ELF-1 (cell line): ENCODE measurements at regions not wholly inside any gene's neighbourhood (a gene's known extent, or its start where the extent isn't known, plus 50 kb on each side); places are given as distances from the start of the nearest gene placed in this dataset.
"Not testable (repeated sequence)": the region's sequence is repeated elsewhere in the genome, so short reads cannot be mapped to it uniquely, and the experiment has no call there.

ENCODE experiments used
- DNase-seq: peaks from one replicate; pipeline ENCODE4 v3.0.0-alpha.2; 2016; ENCODE audit warnings: low read depth, low spot score

DNA sequence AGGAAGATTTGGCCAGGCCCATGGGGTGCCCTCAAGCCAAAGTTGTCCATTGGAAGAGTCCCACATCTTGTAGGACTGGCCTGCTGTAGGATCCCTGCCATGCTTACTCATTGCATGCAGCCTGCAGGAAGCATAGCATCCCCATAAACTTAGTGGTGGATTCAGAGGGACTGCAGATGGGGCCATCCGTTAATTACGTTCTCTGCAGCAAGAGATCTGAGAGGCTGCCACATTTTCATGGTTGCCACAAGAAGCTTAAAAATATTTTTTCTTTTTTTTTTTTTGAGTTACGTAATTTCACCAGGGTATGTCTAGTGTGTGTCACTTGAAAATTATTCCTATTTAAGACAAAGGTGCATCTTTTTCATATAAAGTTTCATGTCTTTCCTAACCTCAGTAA, 329.7 kb upstream of the USP24 start:
- DNase-seq = no peak

DNA sequence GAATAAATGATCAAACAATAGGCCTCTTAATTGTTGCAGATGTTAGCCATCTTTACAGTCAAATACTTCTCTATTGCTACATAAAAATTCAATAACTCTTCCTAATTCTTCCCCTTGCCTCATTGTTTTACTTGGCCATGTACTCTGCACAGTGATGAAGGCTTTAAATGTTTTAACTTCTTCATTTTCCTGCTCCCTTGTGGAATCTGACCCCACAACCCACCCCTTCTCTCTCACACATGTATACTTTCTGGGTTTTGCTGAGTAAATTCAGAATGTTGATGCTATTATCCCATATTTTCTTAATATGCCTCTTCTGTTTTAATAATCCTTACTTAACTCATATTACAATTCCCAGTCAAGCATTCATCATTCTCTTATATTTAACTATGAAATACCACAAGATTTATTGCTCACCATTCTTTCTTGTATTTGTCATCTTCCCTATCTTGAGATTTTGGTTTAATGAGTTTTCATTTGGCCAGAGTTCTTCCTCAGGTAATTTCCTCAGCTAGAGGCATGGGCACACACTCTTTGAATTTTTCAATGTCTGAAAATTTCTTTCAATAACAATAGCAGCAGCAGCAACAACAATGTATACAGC, 327.8 kb upstream of the USP24 start:
- no peak for DNase-seq

DNA sequence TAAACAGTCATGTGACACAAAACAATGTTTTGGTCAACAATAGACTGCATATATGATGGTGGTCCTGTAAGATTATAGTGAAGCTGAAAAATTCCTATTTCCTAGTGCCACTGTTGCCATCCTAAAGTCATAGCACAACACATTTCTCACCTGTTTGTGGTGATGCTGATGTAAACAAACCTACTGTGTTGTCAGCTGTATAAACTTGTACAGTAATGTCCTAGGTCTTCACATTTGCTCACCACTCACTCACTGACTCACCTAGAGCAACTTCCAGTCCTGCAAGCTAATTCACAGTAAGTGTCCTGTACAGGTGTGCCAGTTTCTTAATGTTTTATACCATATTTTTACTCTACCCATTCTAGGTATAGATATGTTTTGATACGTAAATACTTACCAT, 326.1 kb upstream of the USP24 start:
- no peak for DNase-seq

DNA sequence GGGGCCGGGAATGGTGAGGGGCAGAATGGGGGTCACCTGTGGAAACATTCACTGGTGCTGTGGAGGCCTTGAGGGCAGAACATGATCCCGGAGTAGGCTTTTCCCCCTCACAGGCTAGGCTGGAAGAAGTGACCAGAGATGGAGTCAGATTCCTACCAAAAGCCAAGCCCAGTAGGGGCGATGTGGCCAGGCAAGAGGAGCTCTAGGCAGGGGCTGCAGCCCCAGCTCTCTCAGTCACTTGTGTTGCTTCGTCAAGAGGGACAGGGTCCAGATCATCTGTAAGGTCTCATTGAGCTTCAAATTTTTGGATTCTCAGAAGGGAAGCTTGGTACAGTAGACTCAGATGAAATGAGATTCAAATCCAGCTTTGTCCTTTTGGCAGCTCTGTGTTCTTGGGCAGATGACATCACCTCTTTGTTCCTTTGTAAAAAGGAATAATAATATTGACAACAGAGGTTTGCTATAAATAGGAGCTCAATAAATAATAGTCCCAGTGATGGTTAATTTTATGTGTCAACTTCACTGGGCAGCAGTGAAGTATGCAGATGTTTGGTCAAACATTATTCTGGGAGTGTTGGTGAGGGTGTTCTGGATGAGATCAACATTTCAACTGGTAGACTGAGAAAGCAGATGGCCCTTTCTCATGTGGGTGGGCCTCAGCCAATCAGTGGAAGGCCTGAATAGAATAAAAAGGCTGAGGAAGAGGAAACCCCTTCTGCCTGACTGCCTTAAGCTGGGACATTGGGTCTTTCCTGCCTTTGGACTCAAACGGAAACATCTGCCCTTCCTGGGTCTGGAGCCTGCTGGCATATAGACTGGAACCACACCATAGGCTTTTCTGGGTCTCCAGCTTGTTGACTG, 324.7 kb upstream of the USP24 start:
- DNase-seq = no peak

DNA sequence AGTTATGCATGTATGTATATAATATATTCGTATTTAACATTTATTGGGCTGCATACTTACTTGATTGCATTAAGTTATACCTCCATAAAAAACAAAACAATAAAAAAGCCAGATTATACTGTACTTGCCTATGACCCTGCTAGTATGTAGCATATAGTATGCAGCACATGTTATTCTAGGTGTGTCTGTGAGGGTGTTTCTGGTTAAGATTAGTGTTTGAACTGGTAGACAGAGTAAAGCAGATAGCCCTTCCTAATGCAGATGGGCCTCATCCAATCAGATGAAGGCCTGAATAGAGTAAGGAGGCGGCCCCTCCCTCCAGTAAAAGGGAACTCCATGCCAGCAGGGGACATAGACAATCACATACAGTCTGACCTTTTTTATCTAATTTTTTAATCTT, 323.3 kb upstream of the USP24 start:
- no peak for DNase-seq

DNA sequence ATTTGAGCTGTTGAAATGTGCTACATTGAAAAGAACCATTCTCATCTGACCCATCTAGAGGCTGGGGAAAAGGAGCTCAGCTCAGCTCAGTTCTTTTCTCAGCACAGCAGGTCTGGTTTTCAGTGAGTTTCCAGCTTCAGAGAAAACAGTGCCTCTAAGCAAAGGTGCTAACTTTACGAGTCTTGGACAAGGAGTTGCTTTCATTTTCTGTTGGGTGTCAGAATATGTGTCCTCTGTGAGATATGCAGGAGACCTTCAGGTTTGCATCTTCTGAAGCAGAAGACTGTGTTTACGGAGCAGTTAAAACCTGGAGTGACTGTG, 321.3 kb upstream of the USP24 start:
- DNase-seq = no peak

DNA sequence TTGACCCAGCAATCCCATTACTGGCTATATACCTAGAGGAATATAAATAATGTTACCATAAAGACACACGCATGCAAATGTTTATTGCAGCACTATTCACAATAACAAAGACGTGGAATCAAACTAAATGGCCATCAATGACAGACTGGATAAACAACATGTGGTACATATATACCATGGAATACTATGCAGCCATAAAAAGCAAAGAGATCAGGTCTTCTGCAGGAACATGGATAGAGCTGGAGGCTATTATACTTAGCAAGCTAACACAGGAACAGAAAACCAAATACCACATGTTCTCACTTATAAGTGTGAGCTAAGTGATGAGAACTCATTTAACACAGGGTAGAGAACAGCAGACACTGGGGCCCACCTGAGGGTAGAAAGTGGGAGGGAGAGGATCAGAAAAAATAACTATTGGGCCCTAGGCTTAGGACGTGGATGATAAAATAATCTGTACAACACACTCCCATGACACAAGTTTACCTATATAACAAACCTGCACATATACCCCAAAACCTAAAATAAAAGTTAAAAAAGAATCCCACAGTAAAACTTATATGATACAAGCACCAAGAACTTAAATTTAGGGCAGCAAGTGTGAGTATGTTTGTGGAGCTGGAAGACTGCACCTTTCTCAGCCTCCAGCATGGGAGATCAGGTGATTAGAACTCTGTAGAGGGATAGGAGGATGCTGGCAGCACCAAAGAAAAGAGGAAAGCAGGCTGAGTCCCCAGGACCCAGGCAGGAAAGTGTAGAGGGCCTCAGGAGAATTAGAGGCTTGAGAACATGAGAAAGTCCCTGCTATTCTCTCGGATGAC, 320.8 kb upstream of the USP24 start:
- DNase-seq = no peak

DNA sequence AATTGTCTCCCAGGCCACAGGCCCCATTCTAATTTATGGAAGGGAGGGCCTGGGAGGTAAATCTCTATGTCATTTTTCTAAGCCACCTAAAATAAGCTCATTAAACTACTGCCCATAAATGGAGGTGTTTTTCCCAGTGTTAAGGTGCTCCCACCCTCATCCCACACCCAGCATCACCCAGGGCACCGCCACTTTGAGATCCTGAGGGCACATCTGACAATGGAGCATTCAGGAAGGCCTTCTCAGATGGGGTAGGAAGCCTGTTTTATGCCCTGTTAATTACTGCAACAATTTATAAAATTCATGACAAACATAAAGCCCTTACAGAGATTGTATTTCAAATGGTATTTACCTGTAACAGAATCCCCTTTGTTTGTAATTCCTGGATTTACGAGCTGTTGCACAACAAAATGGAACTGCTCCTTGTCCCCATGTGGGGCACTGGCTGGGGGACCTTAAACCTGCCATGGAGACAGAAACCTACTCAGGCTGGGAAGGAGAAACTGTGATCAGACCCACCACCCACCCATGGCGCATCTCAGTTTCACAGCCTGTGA, 319.5 kb upstream of the USP24 start:
- no peak for DNase-seq

DNA sequence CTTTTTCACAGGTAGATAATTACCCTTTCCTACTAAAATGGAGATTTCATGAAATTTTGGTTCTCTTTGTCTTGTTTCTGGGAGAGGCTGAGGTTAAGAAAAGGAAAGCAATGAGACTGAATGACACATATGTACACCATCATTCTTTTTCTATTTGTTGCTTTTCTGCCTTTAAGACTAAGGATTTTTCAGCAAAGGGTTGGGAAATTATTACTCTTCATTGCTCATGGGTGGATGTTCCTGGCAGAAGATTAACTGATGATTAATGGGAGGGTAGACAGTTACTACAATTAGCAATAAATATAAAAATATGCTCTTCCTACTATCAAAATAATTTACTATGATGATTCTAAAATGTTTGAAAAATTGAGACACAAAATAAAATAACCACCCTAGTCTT, 316.5 kb upstream of the USP24 start:
- DNase-seq = no peak

DNA sequence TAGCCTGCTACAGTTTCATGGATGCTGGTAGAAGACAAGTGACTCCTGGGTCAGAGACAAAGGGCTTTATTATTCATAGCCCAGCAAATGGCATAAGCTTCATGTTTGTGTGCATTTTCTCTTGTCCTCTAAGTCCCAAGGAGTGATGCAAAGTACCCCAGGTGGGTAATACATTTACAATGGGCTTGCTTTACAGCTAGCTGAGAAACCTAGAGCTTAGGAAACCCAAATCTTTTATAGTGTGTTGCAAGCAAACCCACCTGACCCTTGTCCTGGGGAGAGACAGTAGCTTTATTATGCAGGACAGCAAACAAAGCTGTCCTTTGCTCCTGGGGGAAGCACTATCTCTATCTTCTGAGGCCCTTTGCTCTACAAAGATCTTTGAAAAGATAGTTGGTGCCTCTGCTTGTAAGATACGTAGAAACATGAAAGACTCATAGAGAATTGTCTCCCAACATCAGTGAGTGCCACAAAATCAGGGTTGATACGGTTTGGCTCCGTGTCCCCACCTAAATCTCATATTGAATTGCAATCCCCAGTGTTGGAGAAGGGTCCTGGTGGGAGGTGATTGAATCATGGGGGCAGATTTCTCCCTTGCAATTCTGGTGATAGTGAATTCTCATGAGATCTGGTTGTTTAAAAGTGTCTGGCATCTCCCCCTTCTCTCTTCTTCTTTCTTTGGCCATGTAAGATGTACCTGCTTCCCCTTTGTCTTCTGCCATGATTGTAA, 315.8 kb upstream of the USP24 start:
- DNase-seq = peak; percentile 1

DNA sequence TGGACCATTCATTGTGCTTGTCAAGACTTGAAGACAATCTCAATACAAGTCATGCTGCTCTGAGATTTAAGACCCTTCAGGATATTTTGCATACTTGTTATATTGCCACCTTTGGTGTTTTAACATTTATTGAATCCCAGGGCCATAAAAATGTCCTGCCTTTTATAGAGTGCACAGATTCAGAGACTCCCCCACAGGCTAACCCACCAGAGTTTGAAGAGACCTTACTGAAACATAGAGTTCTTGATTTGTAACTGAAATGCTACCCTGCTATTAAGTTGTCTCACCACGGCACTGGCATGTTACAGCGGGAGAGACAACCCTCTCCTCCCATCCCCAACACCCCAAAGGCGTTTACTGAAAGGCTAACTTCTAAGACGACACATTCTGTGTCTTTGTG, 313.9 kb upstream of the USP24 start:
- no peak for DNase-seq

DNA sequence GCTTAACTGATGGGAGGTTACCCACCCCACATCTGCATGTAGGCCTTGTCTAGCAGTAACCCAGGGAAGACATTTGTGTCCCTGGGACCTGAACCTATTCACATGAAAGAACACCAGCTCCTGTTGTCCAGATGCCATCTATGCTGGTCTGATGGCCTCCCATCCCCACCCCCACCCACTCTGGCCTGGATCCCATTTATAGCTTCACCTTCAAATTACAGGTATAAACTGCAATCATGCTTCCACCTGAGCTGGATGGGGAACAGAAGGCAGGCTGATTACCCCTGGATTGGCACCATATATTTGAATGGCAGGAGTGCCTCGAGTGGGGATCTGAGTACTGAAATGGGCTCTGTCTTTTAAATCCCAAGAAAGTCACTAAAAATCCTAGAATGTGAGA, 312.7 kb upstream of the USP24 start:
- DNase-seq = no peak

DNA sequence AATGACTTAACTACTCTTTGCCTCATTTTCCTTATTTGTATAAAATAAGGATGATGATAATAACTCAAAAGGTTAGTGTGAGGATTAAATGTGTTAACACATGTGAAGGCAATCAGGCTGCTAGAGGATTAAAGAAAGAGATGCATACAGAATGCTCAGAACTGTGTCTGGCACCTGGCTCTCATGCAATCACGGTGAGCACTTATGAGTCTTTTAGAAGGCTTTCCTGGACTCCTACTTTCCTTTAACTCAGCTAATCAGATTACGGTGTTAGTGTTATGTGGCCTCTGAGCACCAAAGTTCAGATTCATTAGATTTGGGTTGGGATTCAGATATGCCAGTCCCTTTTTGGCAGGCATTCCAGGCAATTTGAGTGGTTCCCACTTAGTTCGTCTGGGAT, 311.6 kb upstream of the USP24 start:
- no peak for DNase-seq

DNA sequence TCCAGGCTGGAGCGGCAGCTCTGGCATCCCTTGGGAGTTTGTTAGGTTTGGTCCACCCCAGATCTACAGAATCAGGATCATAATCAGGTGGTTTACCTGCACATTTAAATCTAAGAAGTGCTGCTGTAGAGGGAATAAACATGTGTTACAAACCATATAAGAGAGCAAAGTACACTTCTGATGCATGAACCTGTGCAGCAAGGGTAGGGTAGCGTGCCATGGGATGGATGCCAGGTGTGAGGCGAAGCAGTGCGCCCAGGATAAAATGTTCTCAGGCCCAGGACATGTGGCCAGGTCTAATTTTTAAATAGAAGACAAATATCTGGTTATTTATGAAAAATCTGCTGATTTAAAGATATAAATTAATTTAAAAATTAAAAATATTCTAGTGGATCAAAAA, 308.8 kb upstream of the USP24 start:
- no peak for DNase-seq

DNA sequence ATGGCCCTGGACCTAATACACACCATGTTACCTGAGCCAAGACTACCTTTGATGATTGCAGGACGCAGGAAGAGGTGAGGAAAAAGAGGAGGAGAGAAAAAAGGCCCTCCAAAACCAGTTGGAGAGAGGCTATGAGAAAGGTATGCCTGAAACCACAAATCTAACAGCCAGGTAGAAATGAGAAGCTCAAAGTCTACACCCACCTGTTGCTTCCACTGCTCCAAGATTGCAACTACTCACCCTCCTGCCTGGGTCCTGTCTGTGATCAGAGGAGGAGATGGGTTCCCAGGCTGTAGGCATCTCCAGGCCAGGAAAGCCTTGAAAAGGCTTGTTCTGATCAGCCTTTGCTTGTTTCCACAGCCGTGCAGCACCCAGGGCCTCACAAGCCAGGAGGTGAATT, 307.8 kb upstream of the USP24 start:
- no peak for DNase-seq

DNA sequence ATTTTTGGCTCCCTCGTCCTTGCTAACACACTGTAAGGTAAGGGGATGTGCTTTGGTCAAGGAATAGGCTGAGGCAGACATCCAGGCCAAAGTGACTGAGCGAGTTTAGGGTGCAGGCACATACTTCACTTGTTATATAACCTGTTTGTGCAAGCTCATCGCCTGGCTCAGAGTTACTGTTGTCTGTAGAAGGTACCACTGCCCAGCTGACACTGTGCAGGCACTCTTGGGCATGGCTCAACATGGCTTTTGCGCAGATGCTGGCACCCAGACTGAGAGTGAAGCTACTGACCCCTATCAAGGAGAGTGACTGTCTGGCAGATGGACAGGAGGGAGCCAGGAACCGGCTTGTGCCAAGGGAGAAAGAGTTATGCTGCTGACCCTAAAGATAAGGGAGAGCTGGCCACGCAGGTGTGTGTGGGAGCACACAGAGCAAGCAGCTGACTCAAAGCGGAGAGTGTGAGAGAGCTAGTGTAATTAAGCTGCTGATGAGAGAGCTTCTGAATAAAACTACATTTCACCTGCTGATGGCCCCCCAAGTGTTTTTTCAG, 307.3 kb upstream of the USP24 start:
- DNase-seq = no peak

DNA sequence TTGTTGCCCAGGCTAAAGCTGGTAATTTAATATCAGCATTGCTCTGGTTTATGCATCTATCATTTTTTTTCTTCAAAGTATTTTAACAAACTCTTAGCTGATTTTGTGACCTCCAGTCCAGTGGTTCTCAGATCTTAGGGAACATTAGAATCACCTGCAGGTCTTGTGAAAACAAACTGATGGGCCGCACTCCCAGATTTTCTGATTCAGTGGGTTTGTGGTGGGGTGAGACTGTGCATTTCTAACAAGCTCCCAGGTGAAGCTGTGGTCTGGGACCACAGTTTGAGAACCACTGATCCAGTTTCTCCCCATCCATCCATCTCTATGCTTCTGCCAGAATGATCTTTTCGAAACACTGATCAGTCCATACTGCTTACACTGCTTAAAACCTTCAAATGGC, 305.7 kb upstream of the USP24 start:
- DNase-seq = no peak

DNA sequence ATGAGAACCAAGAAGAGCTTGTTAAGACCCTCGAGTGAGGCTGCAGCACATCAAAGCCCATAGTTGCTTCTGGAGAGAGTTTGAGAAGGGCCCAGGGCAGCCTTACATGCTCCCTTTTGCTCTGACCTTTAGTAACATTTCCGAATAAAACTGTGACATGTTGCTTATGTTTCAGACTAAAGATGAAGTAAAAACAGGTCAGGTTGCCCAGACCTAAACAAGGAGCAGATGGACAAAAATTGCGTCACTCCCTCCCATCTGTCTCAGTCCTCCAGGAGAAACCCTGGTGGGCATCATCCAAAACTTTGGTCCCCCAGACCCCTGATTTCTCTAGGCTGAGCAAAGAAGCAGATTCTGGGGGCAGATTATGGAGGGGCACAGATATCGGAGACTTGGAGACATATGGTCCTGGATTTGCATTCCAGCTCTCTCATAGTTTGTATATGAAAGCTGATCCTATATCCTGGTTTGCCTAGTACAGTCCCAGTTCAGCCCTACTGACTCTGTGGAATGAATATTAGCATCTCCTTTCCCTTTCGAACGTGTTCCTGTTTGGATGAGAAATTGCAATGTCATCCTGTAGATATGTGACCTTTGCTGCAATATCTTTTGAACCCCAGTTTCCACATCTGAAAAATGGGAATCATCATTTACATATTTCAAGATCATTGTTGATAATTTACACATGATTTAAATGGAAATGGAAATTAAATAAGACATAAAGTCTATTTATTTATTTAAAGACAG, 304.9 kb upstream of the USP24 start:
- DNase-seq = no peak

DNA sequence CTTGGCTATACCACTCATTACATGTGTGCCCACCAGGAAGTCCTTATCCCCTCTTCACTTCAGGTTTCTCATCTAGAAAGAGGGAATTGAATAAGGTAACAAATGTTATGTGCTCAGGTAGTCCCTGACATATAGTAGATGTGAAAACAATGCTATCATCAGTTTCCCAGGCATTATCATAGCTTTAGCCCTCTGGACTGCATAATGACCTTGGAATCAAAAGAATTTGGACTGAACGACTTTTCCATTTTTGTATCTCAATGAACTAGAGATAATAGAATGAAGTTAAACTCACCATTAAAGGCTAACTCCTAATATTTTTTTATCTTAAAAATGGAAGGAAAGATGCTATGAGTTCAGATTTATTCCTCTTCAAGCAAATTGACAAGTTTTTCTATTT, 304.1 kb upstream of the USP24 start:
- no peak for DNase-seq

DNA sequence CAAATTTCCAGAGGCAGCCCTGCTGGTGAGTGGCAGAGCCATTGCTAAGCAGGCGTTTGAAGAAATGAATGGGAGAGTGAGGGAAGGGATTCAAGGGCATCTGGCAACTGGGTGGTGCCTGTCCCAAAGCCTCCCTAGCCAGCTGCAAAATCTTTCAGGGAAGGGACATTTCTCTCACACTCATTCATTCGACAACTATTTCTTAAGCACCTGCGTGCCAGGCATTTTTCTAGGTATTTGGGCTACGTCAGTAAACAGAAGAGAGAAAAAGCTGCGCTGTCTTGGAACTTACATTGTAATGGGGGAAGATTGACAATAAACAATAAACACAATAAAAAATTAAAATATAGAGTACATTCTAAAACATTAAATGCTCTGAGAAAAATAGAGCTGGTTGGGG, 301.9 kb upstream of the USP24 start:
- no peak for DNase-seq

DNA sequence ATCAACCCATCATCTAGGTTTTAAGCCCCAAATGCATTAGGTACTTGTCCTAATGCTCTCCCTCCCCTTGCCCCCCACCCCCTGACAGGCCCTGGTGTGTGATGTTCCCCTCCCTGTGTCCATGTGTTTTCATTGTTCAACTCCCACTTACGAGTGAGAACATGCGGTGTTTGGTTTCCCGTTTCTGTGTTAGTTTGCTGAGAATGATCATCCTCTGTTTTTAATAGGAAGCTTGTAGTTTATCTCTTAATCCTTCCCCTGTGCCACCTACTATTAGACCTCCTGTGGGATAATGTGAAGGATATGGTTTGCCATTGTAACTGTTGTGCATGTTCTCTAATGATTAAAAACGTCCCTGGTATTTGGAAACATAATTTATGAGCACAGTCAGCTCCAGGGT, 299.4 kb upstream of the USP24 start:
- not testable (repeated sequence) for DNase-seq
